ENCODE measurements at regions not wholly inside any gene's neighbourhood (a gene's known extent, or its start where the extent isn't known, plus 50 kb on each side); places are given as distances from the start of the nearest gene placed in this dataset.

- Histone ChIP-seq H2AFZ (ENCODE audit: low read depth, low read length) (no peak overlapping the region), H4K20me1 (ENCODE audit: insufficient read depth) (no peaks in the 10 kb centered on the region), H3K79me2 (replicated peaks; ENCODE audit: insufficient read depth, low read length) (no peaks in the 10 kb centered on the region), H3K9ac (ENCODE audit: low read length) (no peak overlapping the region), H3K9me2 (ENCODE audit: insufficient read depth, low read length) (no peaks in the 10 kb centered on the region), H3K36me3 (ENCODE audit: insufficient read depth, low read length) (no peaks in the 10 kb centered on the region), H3K4me3 (ENCODE audit: low read length) (no peak overlapping the region), H3K27me3 (ENCODE audit: insufficient read depth, low read depth, low read length) (no peaks in the 10 kb centered on the region), H3K27ac (ENCODE audit: low read length) (no peak overlapping the region), H3F3A (ENCODE audit: insufficient read depth, low read length, poor library complexity, severe bottlenecking) (no peaks in the 10 kb centered on the region), H3K9me3 (ENCODE audit: low read length) (no peaks in the 10 kb centered on the region), H3K4me2 (ENCODE audit: low read length) (no peak overlapping the region)
- TF ChIP-seq EP300 (conservative IDR thresholded peaks at IDR 0.05; ENCODE audit: poor library complexity, severe bottlenecking) = no peak
- no peak for TF ChIP-seq TAF1 (IDR thresholded peaks at IDR 0.05; ENCODE audit: low read depth)
- TF ChIP-seq REST (IDR thresholded peaks at IDR 0.05; ENCODE audit: borderline replicate concordance) = no peak
- TF ChIP-seq RAD21 (conservative IDR thresholded peaks at IDR 0.05) = no peak
- no peak for TF ChIP-seq CTCF (IDR thresholded peaks at IDR 0.05; ENCODE audit: poor library complexity, severe bottlenecking)
- TF ChIP-seq POLR2AphosphoS5 (IDR thresholded peaks at IDR 0.05) = no peak
- TF ChIP-seq EZH2 (IDR thresholded peaks at IDR 0.05; ENCODE audit: borderline replicate concordance, insufficient read depth, low read length, poor library complexity, severe bottlenecking) = no peak
- no peak for TF ChIP-seq MXI1 (conservative IDR thresholded peaks at IDR 0.05; ENCODE audit: poor library complexity, severe bottlenecking)
- no peak for TF ChIP-seq SMC3 (conservative IDR thresholded peaks at IDR 0.05; ENCODE audit: poor library complexity)
These were observed 336.9 kb upstream of the NFIA start for GRCh38 chr1:60745484-60745883.

GRCh38 chr1:60742339-60742738 lies 340.0 kb upstream of the NFIA start:
- no peak overlapping the region for H3K9ac ChIP-seq (ENCODE audit: low read length)
- H4K20me1 ChIP-seq (ENCODE audit: insufficient read depth) = no peaks in the 10 kb centered on the region
- no peaks in the 10 kb centered on the region for H3K9me3 ChIP-seq (ENCODE audit: low read length)
- no peak overlapping the region for H2AFZ ChIP-seq (ENCODE audit: low read depth, low read length)
- no peak overlapping the region for H3K4me3 ChIP-seq (ENCODE audit: low read length)
- H3K9me2 ChIP-seq (ENCODE audit: insufficient read depth, low read length) = no peaks in the 10 kb centered on the region
- no peaks in the 10 kb centered on the region for H3K27me3 ChIP-seq (ENCODE audit: insufficient read depth, low read depth, low read length)
- H3F3A ChIP-seq (ENCODE audit: insufficient read depth, low read length, poor library complexity, severe bottlenecking) = no peaks in the 10 kb centered on the region
- no peak overlapping the region for H3K4me2 ChIP-seq (ENCODE audit: low read length)
- no peaks in the 10 kb centered on the region for H3K36me3 ChIP-seq (ENCODE audit: insufficient read depth, low read length)
- H3K79me2 ChIP-seq (replicated peaks; ENCODE audit: insufficient read depth, low read length) = no peaks in the 10 kb centered on the region
- no peak overlapping the region for H3K27ac ChIP-seq (ENCODE audit: low read length)
- TF ChIP-seq SMC3 (conservative IDR thresholded peaks at IDR 0.05; ENCODE audit: poor library complexity) (no peak), RAD21 (conservative IDR thresholded peaks at IDR 0.05) (no peak), REST (IDR thresholded peaks at IDR 0.05; ENCODE audit: borderline replicate concordance) (no peak), CTCF (IDR thresholded peaks at IDR 0.05; ENCODE audit: poor library complexity, severe bottlenecking) (no peak), EP300 (conservative IDR thresholded peaks at IDR 0.05; ENCODE audit: poor library complexity, severe bottlenecking) (no peak), POLR2AphosphoS5 (IDR thresholded peaks at IDR 0.05) (no peak), MXI1 (conservative IDR thresholded peaks at IDR 0.05; ENCODE audit: poor library complexity, severe bottlenecking) (no peak), TAF1 (IDR thresholded peaks at IDR 0.05; ENCODE audit: low read depth) (no peak), EZH2 (IDR thresholded peaks at IDR 0.05; ENCODE audit: borderline replicate concordance, insufficient read depth, low read length, poor library complexity, severe bottlenecking) (no peak)
